ENCODE measurements at regions not wholly inside any gene's neighbourhood (a gene's known extent, or its start where the extent isn't known, plus 50 kb on each side); places are given as distances from the start of the nearest gene placed in this dataset.

DNA sequence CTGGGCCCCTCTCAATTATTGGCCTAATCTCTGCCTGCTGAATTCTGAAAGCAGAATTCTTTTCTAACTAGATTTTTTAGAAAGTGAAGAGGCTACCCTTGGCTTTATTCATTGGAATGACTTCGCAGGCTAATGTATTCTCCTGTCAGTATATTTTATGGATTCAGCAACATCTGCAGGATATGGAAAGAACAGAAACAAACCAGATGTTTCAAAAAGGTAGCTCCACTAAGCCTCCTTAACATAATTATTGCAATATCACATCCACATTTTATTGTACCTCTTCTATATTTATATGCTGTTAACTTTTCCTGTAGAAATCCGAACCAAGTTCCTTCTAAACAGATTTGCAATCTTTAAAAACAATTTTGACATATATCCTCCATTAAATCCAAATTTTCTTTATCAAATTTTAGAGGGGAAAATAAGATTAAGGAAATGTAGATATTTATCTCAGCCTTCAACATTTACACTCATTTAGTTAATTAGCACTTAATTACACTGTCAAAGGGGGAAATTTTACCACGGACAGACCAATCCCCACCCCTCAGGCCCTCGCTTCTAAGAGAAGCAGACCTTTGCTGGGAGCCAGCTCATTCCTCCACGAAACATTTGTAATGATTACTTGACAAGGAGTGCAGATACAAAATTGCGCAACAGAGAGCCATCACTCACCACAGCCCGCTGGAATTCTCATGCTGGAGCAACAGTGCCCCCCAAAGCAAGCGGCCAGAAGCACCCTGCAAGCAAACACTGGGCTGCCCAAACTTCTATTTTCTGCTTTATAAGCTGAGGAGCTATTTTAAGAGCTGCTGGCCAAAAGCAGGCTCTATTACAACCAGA lies 253.4 kb downstream of the ETAA1 start:
- peak overlapping the region in 1 of 4 donors; percentile 0 for H3K4me3 ChIP-seq

DNA sequence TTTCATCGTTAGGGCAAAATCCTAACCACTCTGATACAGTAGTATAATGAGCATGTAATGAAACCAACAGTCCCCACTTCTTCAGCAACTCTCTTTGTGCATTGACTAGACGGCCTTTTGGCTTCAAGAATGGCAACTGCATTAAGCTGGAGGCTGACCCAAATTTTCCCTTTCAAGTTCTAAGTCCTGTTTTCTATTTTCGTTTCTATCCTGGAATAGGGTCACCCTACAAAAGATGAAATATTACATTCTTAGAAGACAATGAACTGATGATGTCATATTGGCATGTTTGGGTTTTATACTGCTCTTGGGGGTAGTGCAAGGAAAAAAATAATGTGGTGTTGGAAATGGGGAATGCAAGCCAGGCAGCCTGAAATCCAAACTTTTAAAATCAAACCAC lies 254.4 kb downstream of the ETAA1 start:
- H3K27ac ChIP-seq (replicated peaks in 1 of 4): peak overlapping the region; percentile 75 to 81 (median 76)
- no peaks in the 10 kb centered on the region for H3K9me3 ChIP-seq
- intact Hi-C loops (cut with DNase I): loop anchor here (5.0 to 10.0 kb wide), 4 partner anchors 191 to 1219 kb away; no protein-coding TSS in a partner anchor
- no peak for TF ChIP-seq EP300 (IDR thresholded peaks at IDR 0.05)
- TF ChIP-seq CTCF (IDR thresholded peaks at IDR 0.05): no peak
- TF ChIP-seq POLR2A (IDR thresholded peaks at IDR 0.05; ENCODE audit: low read depth): no peak
- no peak for TF ChIP-seq POLR2AphosphoS5 (IDR thresholded peaks at IDR 0.05)
- H3K27me3 ChIP-seq: no peaks in the 10 kb centered on the region
- DNase-seq (ENCODE audit: extremely low spot score): no peak
- H3K4me1 ChIP-seq: peaks cover 21 to 45% (median 38%) of the 10 kb centered on the region in 4 donors
- 47% methylated on average over 3 of the region's 3 CpGs for WGBS
- H3K4me3 ChIP-seq: no peak overlapping the region
- H3K36me3 ChIP-seq: no peaks in the 10 kb centered on the region

More for the DNA sequence above, 253.4 kb downstream of the ETAA1 start:
- H3K9me3 ChIP-seq: no peaks in the 10 kb centered on the region
- DNase-seq (ENCODE audit: extremely low spot score): peak; percentile 96
- peak overlapping the region; percentile 75 to 81 (median 76) for H3K27ac ChIP-seq (replicated peaks in 1 of 4)
- intact Hi-C loops (cut with DNase I): loop anchor here (5.0 to 10.0 kb wide), 4 partner anchors 192 to 1218 kb away; no protein-coding TSS in a partner anchor
- TF ChIP-seq POLR2AphosphoS5 (IDR thresholded peaks at IDR 0.05) (peak; percentile 79 to 80), CTCF (IDR thresholded peaks at IDR 0.05) (peak; percentile 78 to 82 (median 81)), EP300 (IDR thresholded peaks at IDR 0.05) (no peak), POLR2A (IDR thresholded peaks at IDR 0.05; ENCODE audit: low read depth) (no peak)
- H3K36me3 ChIP-seq: no peaks in the 10 kb centered on the region
- peaks cover 21 to 45% (median 38%) of the 10 kb centered on the region in 4 donors for H3K4me1 ChIP-seq
- 12% methylated on average over 8 of the region's 8 CpGs for WGBS
- H3K27me3 ChIP-seq: no peaks in the 10 kb centered on the region

- TF ChIP-seq POLR2AphosphoS5 (IDR thresholded peaks at IDR 0.05) (no peak), EP300 (IDR thresholded peaks at IDR 0.05) (no peak), CTCF (IDR thresholded peaks at IDR 0.05) (no peak), POLR2A (IDR thresholded peaks at IDR 0.05; ENCODE audit: low read depth) (no peak)
- H3K27me3 ChIP-seq: no peaks in the 10 kb centered on the region
- H3K4me1 ChIP-seq: peaks cover 21 to 45% (median 38%) of the 10 kb centered on the region in 4 donors
- no peaks in the 10 kb centered on the region for H3K9me3 ChIP-seq
- intact Hi-C loops (cut with DNase I): loop anchor here (5.0 to 10.0 kb wide), 4 partner anchors 190 to 1220 kb away; no protein-coding TSS in a partner anchor
- H3K4me3 ChIP-seq: no peak overlapping the region
- H3K27ac ChIP-seq (replicated peaks in 1 of 4): no peak overlapping the region
- no peak for DNase-seq (ENCODE audit: extremely low spot score)
- WGBS: 96% methylated on average over 1 of the region's 1 CpG
- no peaks in the 10 kb centered on the region for H3K36me3 ChIP-seq
Observed at GRCh38 chr2:67652679-67653078, 255.5 kb downstream of the ETAA1 start.

DNA sequence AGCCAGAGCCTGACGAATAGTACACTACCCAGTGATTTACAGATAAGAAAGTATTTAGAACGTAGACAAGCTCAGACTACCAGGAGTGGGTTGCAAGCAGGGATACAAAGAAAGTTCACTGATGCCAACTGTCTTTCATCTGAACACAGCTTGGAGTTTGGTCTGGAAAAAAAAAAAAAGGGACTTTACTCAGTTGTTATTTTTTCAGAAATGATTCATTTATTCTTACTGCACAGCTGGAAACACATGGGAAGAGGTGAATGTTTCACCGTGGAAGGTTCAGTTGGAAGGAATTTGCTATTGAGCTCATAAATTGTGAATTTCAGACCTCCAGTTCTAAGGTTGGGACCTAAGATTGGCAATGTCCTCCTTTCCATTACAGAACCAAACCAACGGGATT lies 259.7 kb downstream of the ETAA1 start:
- 63% methylated on average over 4 of the region's 4 CpGs for WGBS
- TF ChIP-seq POLR2A (IDR thresholded peaks at IDR 0.05; ENCODE audit: low read depth) (no peak), CTCF (IDR thresholded peaks at IDR 0.05) (no peak), POLR2AphosphoS5 (IDR thresholded peaks at IDR 0.05) (no peak), EP300 (IDR thresholded peaks at IDR 0.05) (no peak)
- H3K27ac ChIP-seq (replicated peaks in 1 of 4): no peak overlapping the region
- peak; percentile 19 for DNase-seq (ENCODE audit: extremely low spot score)
- intact Hi-C loops (cut with DNase I): loop anchor here (10.0 kb wide), 1 partner anchor 962 kb away; no protein-coding TSS in a partner anchor
- no peaks in the 10 kb centered on the region for H3K27me3 ChIP-seq
- H3K36me3 ChIP-seq: no peaks in the 10 kb centered on the region
- peaks cover 0 to 8% (median 2%) of the 10 kb centered on the region in 4 donors for H3K9me3 ChIP-seq
- H3K4me1 ChIP-seq: peaks cover 0 to 23% (median 12%) of the 10 kb centered on the region in 4 donors
- no peak overlapping the region for H3K4me3 ChIP-seq
